HG03460 (cell line): ENCODE measurements at regions not wholly inside any gene's neighbourhood (a gene's known extent, or its start where the extent isn't known, plus 50 kb on each side); places are given as distances from the start of the nearest gene placed in this dataset.
"Not testable (repeated sequence)": the region's sequence is repeated elsewhere in the genome, so short reads cannot be mapped to it uniquely, and the experiment has no call there.

Source experiments
- ATAC-seq: cut with Tn5 transposase; IDR thresholded peaks from one replicate; pipeline ENCODE4 v1.9.1; 2021; ENCODE audit not compliant: unreplicated experiment

DNA sequence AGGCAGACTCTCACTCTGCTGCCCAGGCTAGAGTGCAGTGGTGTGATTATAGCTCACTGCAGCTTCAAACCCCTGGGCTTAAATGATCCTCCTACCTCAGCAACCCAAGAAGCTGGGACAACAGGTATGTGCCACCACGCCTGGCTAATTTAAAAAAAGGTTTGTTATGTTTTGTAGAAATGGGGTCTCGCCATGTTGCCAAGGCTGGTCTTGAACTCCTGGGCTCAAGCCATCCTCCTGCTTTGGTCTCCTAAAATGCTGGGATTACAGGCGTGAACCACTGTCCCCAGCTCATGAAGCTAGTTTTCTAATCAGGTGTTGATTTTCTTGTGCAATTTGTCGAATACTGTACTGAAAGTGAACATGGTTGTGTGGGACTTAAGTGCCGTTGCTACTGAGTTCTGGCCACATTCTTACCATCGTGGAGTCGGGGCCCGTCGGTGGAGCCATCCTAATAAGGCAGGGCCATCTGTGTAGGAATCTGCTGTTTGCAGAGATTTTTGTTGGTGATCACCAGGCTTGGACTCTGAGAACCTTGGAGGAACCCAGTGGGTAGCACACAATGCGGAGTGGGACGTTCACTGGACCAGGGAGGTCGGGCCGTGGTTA, 193.2 kb downstream of the GOLGA6L6 start:
- ATAC-seq = no peak

DNA sequence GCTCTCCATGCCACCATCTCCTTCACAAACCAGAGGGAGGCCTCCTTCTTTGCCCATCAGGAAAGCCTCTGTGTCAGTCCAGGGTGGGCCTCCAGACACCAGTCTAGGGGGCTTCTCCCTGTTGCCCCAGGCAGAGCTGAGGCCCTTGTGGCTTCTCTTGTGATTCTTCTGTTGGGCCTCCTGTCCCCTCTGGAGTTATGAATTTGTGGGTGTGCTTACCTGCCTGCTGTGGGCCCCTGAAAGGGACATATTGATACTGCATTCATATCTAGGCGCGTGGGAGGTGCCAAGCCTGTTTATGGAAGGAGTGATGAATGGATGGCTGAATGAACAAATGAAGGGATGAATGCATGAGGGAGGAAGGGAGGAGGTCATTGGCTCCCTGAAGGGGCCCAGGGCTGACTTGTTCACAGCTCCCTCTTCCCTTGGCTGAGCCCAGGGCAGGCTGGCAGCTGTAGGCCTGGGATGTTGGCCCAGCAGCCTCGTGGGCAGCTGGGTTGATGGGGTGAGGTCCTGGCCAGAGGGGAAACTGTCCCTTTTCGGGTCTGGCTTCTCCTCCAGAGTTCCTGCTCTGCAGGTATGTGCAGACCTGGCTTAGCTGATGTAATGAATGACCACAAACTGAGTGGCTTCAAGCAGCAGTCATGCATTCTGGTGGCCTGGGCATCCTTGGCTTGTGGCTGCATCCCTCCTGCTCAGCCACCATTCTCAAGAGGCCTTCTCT, 195.4 kb downstream of the GOLGA6L6 start:
- ATAC-seq = no peak

DNA sequence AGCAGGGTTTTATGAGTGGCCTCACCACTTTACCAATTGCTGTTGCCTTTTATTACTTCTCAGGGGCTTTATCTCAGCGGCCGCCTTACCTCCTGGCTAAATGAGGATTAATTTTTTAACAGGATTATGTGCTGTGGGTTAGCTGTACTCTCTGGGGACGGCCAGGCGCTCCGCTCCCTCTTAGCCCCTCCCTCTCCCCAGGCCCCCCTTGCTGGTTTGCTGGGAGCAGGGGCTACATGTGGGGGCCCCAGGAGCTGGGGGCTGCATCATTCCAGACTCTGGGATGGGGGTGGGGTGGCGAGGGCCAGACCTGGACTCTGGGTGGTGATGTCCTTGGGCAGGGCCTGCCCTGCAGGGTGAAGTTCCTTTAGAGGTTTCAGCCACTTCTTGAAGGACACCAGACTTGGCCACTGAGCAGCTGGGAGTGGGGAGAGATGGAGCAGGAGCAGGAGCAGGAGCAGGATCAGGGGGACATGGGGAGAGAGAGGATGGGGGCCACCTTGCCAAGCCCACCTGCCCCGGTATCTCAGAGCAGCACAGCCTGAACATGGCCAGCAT, 196.1 kb downstream of the GOLGA6L6 start:
- no peak for ATAC-seq

DNA sequence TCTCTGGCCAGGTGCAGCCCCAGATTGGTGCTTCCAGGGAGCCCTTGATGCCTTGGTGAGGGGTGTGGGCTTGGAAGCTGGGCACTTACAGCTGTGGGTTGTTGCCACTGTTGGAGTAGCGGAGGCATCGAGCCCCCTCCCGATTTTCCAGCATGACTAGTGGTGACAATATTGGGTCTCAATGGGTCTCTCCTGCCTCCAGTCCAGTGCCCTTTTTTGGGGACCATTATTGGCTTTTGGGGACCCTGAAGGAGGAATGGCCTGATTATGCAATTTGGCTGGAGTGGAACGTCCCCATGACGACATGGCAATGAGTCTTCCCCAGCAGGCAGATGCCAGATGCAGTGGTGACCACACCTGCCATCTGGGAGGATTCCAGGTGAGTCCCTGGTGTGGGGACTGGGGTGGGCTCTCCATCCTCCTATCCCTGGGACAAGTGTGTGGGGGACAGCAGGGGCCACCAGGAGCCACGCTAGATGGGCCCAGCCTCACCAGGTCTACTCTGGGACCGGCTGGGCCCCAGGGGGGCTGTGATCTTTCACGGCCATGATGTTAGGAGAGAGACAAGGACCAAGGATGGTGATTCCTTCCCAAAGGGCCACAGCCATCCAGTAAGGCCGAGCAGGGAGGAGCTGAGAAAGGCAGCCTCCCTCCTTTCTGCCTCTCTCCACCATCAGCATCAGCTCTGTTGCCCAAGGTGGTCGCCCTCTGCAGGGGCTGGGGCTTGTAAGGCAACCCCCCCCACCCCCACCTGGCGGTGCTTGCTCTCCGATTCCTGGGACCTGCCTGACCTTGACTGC, 196.8 kb downstream of the GOLGA6L6 start:
- ATAC-seq = no peak

DNA sequence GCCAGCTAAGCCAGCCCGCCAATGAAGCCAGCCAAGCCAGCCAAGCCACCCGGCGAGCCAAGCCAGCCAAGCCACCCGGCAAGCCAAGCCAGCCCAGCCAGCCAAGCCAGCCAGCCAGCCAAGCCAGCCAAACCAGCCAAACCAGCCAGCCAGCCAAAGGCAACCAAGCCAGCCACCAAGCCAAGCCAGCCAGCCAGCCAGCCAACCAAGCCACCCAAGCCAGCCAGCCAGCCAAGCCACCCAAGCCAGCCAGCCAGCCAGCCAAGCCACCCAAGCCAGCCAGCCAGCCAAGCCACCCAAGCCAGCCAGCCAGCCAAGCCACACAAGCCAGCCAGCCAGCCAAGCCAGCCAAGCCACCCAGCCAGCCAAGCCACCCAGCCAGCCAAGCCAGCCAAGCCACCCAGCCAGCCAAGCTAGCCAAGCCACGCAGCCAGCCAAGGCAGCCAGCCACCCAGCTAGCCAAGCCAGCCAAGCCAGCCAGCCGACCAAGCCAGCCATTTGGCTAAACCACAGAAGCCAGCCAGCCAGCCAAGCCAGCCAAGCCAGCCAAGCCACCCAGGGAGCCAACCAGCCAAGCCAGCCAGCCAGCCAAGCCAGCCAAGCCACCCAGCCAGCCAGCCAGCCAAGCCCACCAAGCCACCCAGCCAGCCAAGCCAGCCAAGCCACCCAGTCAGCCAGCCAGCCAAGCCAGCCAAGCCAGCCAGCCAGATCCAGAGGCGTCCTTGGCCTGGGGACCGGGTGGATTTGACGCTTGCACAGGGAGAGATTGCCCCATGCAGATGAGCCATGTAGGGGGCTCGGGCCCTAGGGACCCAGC, 198.0 kb downstream of the GOLGA6L6 start:
- not testable (repeated sequence) for ATAC-seq

DNA sequence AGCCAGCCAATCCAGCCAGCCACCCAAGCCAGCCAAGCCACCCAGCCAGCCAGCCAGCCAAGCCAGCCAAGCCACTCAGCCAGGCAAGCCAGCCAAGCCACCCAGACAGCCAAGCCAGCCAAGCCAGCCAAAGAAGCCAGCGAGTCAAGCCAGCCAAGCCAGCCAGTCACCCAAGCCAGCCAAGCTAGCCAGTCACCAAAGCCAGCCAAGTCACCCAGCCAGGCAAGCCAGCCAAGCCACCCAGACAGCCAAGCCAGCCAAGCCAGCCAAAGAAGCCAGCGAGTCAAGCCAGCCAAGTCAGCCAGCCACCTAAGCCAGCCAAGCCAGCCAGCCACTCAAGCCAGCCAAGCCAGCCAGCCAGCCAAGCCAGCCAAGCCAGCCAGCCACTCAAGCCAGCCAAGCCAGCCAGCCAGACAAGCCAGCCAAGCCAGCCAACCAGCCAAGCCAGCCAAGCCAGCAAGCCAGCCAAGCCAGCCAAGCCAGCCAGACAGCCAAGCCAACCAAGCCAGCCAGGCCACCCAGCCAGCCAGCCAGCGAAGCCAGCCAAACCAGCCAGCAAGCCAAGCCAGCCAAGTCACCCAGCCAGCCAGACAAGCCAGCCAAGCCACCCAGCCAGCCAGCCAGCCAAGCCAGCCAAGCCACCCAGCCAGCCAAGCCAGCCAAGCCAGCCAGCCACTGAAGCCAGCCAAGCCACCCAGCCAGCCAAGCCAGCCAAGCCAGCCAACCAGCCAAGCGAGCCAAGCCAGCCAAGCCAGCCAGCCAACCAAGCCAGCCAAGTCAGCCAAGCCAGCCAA, 198.8 kb downstream of the GOLGA6L6 start:
- not testable (repeated sequence) for ATAC-seq

DNA sequence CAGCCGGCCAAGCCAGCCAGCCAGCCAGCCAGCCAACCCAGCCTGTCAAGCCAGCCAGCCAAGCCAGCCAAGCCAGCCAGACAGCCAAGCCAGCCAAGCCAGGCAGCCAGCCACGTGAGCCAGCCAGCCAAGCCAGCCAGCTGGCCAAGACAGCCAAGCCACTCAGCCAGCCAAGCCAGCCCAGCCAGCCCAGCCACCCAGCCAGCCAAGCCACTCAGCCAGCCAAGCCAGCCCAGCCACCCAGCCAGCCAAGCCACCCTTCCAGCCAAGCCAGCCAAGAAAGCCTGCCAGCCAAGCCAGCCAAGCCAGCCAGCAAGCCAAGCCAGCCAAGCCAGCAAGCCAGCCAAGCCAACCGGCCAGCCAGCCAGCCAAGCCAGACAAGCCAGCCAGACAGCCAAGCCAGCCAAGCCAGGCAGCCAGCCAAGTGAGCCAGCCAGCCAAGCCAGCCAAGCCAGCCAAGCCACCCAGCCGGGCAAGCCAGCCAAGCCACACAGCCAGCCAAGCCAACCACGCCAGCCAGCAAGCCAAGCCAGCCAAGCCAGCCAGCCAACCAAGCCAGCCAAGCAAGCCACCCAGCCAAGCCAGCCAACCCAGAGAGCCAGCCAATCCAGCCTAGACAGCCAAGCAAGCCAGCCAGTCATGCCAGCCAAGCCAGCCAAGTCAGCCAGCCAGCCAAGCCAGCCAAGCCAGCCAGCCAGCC, 199.5 kb downstream of the GOLGA6L6 start:
- ATAC-seq = no peak

DNA sequence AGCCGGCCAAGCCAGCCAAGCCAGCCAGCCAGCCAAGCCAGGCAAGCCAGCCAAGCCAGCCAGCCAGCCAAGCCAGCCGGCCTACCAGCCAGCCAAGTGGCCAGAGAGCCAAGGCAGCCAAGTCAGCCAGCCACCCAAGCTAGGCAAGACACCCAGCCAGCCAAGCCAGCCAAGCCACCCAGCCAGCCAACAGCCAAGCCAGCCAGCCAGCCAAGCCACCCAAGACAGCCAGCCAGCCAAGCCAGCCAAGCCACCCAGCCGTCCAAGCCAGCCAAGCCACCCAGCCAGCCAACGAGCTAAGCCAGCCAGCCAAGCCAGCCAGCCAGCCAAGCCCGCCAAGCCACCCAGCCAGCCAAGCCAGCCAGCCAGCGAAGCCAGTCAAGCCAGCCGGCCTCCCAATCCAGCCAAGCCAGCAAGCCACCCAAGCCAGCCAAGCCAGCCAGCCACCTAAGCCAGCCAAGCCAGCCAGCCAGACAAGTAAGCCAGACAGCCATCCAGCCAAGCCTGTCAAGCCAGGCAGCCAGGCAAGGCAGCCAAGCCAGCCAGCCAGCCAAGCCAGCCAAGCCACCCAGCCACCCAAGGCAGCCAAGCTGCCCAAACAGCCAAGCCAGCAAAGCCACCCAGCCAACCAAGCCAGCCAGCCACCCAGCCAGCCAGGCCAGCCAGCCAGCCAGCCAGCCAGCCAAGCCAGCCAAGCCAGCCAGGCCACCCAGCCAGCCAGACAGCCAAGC, 200.5 kb downstream of the GOLGA6L6 start:
- ATAC-seq = no peak

DNA sequence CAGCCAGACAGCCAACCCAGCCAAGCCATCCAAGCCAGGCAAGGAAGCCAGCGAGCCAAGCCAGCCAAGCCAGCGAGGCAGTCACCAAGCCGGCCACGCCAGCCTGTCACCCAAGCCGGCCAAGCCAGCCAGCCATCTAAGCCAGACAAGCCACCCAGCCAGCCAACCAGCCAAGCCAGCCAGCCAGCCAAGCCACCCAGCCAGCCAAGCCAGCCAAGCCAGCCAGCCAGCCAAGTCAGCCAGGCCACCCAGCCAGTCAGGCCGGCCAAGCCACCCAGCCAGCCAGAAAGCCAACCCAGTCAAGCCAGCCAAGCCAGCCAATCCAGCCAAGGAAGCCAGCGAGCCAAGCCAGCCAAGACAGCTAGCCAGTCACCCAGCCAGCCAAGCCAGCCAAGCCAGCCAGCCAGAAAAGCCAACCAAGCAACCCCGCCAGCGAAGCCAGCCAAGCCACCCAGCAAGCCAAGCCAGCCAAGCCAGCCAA, 201.2 kb downstream of the GOLGA6L6 start:
- no peak for ATAC-seq

DNA sequence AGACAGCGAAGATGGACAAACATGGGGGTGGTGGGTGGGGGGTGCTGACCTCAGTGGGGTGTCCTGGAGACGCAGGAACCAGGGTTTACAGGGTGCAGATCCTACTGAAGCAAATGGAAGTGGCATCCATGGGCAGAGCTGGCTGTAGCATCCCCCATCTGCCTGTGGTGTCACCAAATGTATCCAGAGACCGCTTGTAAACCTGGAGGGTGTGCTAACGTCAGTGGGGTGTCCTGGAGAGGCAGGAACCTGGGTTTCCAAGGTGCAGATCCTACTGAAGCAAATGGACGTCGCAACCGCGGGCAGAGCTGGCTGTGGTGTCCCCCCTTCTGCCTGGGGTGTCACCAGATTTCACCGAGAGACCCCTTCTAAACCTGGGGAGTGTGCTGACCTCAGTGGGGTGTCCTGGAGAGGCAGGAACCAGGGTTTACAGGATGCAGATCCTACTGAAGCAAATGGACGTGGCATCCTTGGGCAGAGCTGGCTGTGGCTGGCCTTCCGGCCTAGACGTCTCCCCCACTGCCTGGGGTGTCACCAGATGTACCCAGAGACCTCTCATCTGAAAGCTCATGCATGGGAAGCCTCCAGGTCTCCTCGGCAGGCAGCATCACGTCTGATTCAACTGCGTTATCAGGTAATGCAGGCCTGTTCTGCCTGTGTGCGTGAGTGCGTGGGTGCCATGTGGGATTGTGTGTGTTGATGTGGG, 202.4 kb downstream of the GOLGA6L6 start:
- not testable (repeated sequence) for ATAC-seq

DNA sequence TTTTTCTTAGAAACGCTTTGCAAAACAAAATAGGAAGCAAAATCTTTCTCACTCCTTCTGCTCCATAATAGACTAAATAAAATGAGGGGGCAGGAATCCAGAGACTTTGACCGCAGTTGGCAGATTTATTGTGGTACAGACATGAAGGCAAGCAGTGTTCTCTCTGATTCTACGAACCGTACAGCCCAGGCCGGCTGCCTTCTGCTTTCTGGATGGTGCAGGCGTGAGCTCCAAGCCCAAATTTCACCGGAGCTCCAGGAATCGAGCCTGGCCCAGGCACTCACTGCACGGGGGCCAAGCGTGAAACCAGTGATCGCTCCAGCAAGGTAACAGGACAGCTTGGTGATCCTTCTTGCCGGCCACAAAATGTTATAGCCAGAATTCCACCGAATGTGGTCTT, 202.9 kb downstream of the GOLGA6L6 start:
- not testable (repeated sequence) for ATAC-seq

DNA sequence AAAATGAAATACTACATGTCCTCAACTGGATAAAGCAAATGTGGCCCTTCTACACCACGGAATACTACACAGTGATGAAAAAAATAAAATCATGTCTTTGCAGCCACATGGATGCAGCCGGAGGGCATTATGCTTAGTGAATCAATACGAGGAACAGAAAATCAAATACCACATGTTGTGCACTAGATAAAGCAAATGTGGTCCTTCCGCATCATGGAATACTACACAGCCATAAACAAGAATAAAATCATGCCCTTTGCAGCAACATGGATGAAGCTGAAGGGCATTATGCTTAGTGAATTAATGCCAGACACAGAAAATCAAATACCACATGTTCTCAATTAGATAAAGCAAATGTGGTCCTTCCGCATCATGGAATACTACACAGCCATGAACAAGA, 204.4 kb downstream of the GOLGA6L6 start:
- not testable (repeated sequence) for ATAC-seq

DNA sequence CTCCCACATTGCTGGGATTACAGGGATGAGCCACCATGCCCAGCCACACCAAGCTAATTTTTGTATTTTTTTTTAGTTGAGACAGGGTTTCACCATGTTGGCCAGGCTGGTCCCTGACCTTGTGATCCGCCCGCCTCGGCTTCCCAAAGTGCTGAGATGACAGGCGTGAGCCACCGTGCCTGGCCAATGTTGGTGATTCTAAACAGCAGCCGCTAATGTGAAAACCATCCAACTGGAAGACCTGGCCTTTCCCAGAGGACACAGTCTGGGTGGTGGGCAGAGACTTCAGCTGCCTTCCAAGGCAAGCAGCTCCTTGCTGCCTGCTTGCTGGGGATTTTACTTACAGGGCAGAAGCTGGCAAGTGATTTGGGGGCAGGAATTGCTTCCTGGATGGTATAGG, 207.1 kb downstream of the GOLGA6L6 start:
- ATAC-seq = not testable (repeated sequence)

DNA sequence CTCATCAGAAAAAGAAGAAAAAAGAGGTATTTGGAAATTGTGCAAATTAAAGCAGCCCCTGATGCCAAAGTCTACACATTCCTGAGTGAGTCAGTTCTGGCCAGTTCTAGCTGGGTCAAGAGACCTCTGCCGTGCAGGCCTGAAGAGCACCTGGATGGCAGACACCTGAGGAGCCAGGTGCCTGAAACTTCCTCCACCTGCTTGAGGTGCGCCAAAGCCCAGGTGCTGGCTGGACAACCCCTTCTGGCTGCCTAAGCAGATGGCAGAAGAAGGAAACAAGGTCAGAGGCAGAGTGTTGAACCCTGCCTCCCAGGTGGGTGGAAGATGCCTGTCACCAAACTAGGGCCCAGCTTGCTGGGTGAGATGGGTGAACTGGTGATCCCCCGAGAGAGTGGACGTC, 215.8 kb downstream of the GOLGA6L6 start:
- ATAC-seq = not testable (repeated sequence)

DNA sequence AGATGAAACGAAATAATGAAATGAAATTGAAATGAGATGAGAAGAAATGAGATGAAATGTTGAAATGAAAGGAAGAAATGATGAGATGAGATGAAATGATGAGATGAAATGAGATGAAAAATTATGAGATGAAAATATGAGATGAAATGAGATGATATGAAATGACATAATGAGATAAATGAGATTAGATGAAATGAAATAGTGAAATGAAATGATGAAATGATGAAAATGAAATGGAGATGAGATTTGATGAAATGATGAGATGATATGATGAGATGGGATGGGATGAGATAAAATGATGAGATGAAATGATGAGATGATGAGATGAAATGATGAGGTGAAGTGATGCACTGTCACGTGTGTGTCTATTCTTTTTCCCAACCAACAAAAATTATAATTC, 224.5 kb downstream of the GOLGA6L6 start:
- ATAC-seq = not testable (repeated sequence)

DNA sequence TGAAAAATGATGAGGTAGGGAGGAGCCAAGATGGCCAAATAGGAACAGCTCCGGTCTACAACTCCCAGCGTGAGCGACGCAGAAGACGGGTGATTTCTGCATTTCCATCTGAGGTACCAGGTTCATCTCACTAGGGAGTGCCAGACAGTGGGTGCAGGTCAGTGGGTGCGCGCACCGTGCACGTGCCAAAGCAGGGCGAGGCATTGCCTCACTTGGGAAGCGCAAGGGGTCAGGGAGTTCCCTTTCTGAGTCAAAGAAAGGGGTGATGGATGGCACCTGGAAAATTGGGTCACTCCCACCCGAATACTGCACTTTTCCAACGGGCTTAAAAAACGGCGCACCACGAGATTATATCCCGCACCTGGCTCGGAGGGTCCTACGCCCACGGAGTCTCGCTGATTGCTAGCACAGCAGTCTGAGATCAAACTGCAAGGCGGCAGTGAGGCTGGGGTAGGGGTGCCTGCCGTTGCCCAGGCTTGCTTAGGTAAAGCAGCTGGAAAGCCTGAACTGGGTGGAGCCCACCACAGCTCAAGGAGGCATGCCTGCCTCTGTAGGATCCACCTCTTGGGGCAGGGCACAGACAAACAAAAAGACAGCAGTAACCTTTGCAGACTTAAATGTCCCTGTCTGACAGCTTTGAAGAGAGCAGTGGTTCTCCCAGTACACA, 230.5 kb downstream of the GOLGA6L6 start:
- not testable (repeated sequence) for ATAC-seq

DNA sequence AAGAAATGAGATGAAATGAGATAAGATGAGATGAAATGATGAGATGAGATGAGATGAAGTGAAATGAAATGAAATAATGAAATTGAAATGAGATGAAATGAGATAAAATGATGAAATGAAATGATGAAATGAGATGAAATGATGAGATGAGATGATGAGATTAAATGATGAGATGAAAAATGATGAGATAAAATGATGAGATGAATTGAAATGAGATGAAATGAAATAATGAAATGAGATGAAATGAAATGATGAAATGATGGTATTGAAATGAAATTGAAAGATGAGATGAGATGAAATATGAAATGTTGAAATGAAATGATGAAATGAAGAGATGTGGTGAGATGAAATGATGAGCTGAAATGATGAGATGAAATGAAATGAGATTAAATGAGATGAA, 231.0 kb downstream of the GOLGA6L6 start:
- no peak for ATAC-seq
